HG02678 (cell line): ENCODE measurements at regions not wholly inside any gene's neighbourhood (a gene's known extent, or its start where the extent isn't known, plus 50 kb on each side); places are given as distances from the start of the nearest gene placed in this dataset.

Source experiments
- ATAC-seq: cut with Tn5 transposase; IDR thresholded peaks from one replicate; pipeline ENCODE4 v1.9.1; 2021; ENCODE audit warnings: mild to moderate bottlenecking, moderate library complexity; ENCODE audit not compliant: unreplicated experiment

- ATAC-seq: no peak
Observed at GRCh38 chr10:71065659-71066058, 146.7 kb upstream of the UNC5B start.

DNA sequence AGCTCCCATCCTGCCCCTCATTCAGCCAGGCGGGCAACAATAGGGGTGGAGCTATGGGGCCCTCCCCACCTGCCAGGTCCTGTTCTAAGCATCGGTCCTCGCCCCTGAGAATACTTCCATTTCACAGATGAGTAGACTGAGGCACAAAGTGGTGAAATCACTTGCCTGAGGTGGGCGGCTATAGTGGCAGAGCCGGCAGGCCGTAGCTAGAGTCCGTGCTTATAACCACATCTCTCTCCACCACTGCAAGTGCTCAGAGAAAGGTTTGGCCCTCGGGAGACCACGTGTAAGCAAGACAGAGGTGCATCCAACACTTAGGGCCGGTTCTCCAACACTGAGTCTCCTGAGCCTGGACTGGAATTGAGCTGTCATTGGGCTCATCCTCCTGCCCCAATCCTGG is 145.8 kb upstream of the UNC5B start:
- no peak for ATAC-seq

DNA sequence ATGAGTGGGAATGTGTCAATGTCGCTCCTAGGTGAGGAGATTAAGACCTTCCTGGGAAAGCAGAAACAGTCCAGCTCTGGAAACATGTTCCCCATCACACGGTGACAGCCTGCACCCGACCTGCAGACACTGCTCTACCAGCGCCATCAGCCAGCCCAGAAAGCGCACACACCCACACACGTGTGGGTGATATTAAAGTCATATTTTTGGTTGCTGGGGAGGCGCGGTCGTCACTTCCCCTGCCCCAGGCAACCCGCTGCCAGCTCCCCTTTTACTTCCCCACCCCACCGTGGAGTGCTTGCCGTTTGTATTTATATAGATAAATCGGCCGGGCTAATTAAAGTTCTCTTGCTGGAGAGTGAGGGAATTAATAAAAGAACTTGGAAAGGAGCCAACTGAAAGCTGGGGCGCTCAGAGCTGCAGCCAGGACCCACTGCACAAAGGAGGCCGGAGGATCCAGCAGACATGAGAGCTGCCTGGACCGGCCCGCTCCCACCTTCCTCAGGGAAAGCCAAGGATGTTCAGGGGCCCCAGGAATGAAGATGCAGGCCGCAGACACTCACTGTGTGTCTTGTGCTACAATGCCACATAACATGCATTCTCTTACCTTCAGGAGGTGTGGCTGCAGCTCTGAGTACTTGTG is 145.2 kb upstream of the UNC5B start:
- ATAC-seq: no peak

GRCh38 chr10:71068861-71069271 is 143.5 kb upstream of the UNC5B start:
- ATAC-seq: no peak

GRCh38 chr10:71069909-71070666 is 142.3 kb upstream of the UNC5B start:
- ATAC-seq: no peak

DNA sequence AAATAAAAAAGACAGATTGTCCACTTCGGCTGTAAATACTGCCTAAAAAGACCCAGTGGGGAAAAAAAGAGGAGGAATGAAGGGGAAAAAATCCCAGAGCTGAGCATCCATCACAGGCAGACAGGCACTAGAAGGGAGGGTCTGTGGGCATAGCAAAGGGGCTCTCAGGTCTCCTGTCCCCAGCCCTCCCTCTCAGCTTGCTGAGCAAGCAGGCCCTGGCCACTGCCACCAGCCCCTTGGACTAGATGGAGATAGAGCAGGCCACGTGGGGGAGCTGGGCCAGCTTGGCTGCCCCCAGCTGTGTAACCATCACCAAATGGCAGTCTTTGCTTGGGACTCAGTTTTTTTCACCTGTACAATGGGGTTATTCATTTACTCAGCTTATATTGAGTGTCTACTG is 141.6 kb upstream of the UNC5B start:
- ATAC-seq: no peak

- ATAC-seq: no peak
Observed at GRCh38 chr10:71072131-71072822, 140.1 kb upstream of the UNC5B start.

- no peak for ATAC-seq
Observed at GRCh38 chr10:71072823-71073210, 139.6 kb upstream of the UNC5B start.

- ATAC-seq: no peak
Observed at GRCh38 chr10:71073451-71074175, 138.8 kb upstream of the UNC5B start.

- no peak for ATAC-seq
Observed at GRCh38 chr10:71074176-71074755, 138.1 kb upstream of the UNC5B start.

DNA sequence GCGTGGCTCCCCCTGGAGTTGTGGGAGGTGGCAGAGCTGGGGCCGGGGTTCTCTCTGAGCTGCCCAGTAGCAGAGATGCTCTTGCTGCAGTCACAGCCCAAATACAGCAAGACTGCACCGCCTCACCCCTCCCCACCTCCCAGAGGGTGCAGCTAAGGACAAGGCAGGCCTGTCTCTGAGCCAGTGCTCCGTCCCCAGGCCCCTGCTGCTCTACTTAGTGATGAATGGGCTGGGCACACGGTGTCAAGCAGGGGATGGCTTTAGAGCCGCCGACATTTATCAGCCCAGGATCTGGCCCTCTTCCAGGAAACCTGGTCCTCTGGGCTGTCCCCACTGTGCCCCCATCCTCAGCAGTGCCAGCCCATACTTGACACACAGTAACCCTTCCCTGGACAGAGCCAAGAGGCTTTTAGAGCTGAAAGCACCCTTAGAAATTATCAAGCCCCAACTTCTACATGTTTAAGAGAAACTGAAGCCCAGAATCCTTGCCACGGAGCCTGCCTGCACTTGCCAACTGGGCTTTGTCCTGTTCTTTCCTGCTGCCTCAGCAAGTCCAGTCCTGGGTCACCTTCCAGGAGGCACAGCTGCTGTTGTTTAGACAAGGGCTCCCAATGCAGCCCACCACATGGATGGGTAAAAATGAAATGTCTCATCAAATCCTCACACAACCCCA is 137.1 kb upstream of the UNC5B start:
- ATAC-seq: no peak

DNA sequence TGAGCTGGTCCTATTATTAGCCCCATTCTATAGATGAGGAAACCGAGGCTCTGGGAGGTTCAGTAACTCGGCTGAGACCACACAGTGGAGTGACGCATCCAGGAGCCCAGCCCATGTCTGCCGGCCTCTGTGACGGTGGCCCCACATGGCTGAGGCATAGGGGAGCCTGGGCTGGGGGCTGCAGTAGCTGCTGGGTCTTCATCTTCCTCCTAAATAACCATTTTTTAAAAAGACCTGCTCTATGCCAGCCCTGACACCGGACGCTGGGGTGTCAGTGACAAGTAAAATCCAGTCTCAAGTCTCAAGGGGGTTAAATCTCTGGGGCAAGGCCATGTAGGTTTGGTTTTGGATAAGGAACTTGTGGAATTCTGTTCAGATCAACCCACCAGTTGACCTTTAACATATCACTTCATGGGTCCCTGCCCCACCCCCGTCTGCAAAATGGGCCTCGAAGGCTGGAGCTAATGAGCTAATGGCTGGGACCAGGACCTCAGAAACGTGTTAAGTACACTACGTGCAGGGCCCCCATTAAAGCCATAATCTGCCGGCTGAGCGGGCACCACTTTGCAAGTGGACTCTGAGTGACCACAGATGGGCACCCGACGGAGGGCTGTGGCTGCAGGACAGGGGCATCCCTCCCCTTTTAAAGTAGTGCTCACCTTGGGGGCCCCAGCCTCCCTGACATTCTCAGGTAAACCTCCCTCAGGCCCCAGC is 136.5 kb upstream of the UNC5B start:
- no peak for ATAC-seq

DNA sequence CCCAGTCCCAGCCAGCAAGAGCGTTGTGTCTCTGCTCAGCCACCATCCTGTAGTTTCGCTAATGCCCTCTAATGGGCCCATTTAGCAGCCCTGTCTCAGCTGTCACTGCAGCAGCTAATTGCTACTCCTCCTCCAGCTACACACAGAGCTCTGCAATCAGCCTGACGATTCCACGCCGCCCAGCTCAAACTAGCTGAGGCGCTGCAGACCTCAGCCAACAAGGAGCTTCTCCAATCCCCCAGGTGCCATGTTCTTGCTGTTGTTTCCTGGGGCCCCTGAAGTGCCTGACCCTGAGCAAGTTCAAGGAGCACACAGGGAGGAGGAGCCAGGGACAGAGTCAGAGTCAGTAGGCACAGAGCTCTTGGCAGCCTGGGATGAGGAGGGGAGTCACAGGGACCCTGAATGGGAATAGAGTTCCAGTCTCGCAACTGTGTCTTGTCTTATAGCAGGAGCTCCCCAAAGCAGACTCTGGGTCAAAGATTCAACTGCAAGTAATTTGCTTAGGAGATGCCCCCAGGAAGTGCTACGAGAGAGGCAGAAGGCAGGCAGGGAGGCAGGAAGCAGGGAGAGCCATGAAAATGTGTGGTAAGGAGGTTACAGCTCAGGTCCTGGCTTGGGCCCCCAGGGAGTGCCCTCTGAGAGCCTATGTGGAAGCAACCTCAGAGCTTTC is 135.8 kb upstream of the UNC5B start:
- ATAC-seq: no peak

- ATAC-seq: no peak
Observed at GRCh38 chr10:71077143-71077581, 135.2 kb upstream of the UNC5B start.

GRCh38 chr10:71077796-71078453 is 134.4 kb upstream of the UNC5B start:
- ATAC-seq: no peak

- ATAC-seq: no peak
Observed at GRCh38 chr10:71078454-71079145, 133.8 kb upstream of the UNC5B start.

- no peak for ATAC-seq
Observed at GRCh38 chr10:71079761-71080380, 132.5 kb upstream of the UNC5B start.
